HG02610 (cell line): ENCODE measurements at regions not wholly inside any gene's neighbourhood (a gene's known extent, or its start where the extent isn't known, plus 50 kb on each side); places are given as distances from the start of the nearest gene placed in this dataset.

Experiments
- ATAC-seq: cut with Tn5 transposase; IDR thresholded peaks from one replicate; pipeline ENCODE4 v1.9.1; 2021; ENCODE audit warnings: mild to moderate bottlenecking, moderate library complexity; ENCODE audit not compliant: unreplicated experiment

DNA sequence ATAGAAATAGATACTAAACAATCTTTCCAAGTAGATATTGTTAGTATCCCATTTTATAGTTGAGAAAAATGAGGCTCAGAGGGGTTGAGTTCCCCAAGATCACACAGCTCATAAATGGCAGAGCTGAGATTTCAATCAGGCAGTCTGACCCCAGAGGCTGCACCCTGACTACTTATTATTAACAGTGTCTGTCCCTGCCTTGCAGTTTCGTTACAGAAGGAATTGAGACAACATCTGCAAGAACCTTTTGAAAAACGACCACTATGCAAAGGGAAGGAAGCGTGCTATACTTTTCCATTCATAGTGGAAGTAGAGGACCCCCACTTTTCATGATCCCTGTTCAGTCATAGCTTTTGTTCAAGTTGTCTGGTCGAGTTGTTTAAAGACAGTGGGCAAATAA is 53.2 kb upstream of the SEC11C start:
- ATAC-seq: no peak

GRCh38 chr18:59087391-59087790 is 52.3 kb upstream of the SEC11C start:
- no peak for ATAC-seq
